Fibroblast of the aortic adventitia (primary cell): ENCODE measurements at regions not wholly inside any gene's neighbourhood (a gene's known extent, or its start where the extent isn't known, plus 50 kb on each side); places are given as distances from the start of the nearest gene placed in this dataset.
A peak's percentile ranks its signal among the peaks of the same experiment; 100 is the strongest.

ENCODE experiments used
- DNase-seq: peaks from one replicate; pipeline ENCODE4 v3.0.0-alpha.2; 2010; ENCODE audit warnings: low read depth
- H3K4me3 ChIP-seq: 2 replicates; pipeline ENCODE4 v1.5.1; 2011; ENCODE audit warnings: low read depth, mild to moderate bottlenecking, control low read depth, low read length, moderate library complexity
- CTCF ChIP-seq: IDR thresholded peaks from 2 replicates; pipeline ENCODE4 v1.5.1; 2011; ENCODE audit warnings: mild to moderate bottlenecking, low read length, control low read depth, inconsistent platforms; ENCODE audit not compliant: insufficient read depth

GRCh38 chr1:185681034-185681633 lies 53.1 kb upstream of the HMCN1 start:
- TF ChIP-seq CTCF = peak; percentile 74
- DNase-seq = peak; percentile 65
- H3K4me3 ChIP-seq = no peak overlapping the region

GRCh38 chr1:185680453-185680852 lies 53.7 kb upstream of the HMCN1 start:
- TF ChIP-seq CTCF = no peak
- no peak overlapping the region for H3K4me3 ChIP-seq
- no peak for DNase-seq

GRCh38 chr1:185679220-185679619 lies 55.0 kb upstream of the HMCN1 start:
- TF ChIP-seq CTCF = no peak
- DNase-seq = no peak
- H3K4me3 ChIP-seq = no peak overlapping the region

- no peak for DNase-seq
- no peak overlapping the region for H3K4me3 ChIP-seq
- no peak for TF ChIP-seq CTCF
Observed at GRCh38 chr1:185676969-185677368, 57.2 kb upstream of the HMCN1 start.

GRCh38 chr1:185674201-185674600 lies 60.0 kb upstream of the HMCN1 start:
- no peak overlapping the region for H3K4me3 ChIP-seq
- TF ChIP-seq CTCF = no peak
- DNase-seq = no peak

- no peak for DNase-seq
- no peak overlapping the region for H3K4me3 ChIP-seq
- TF ChIP-seq CTCF = no peak
Observed at GRCh38 chr1:185672719-185673360, 61.4 kb upstream of the HMCN1 start.
